Activated CD8-positive, alpha-beta memory T cell treated with anti-CD3 and anti-CD28 coated beads for 24 hours (primary cell): ENCODE measurements at regions not wholly inside any gene's neighbourhood (a gene's known extent, or its start where the extent isn't known, plus 50 kb on each side); places are given as distances from the start of the nearest gene placed in this dataset.
"Not testable (repeated sequence)": the region's sequence is repeated elsewhere in the genome, so short reads cannot be mapped to it uniquely, and the experiment has no call there.

Experiments
- DNase-seq: peaks from one replicate; pipeline ENCODE4 v3.0.0-alpha.2; 2020

GRCh38 chr13:109702030-109702597, 84.3 kb downstream of the IRS2 start:
- DNase-seq, result not testable (repeated sequence)

- no peak for DNase-seq
These were observed 86.2 kb downstream of the IRS2 start for GRCh38 chr13:109700176-109700575.

GRCh38 chr13:109699628-109700071, 86.7 kb downstream of the IRS2 start:
- no peak for DNase-seq

- DNase-seq, result no peak
These were observed 87.6 kb downstream of the IRS2 start for GRCh38 chr13:109698779-109699178.

- no peak for DNase-seq
These were observed 88.4 kb downstream of the IRS2 start for GRCh38 chr13:109697936-109698335.

- DNase-seq, result no peak
These were observed 90.8 kb downstream of the IRS2 start for GRCh38 chr13:109695402-109696190.

- DNase-seq, result no peak
These were observed 91.4 kb downstream of the IRS2 start for GRCh38 chr13:109694972-109695371.

- DNase-seq, result no peak
These were observed 93.2 kb downstream of the IRS2 start for GRCh38 chr13:109693213-109693612.

GRCh38 chr13:109691689-109692088, 94.7 kb downstream of the IRS2 start:
- no peak for DNase-seq

GRCh38 chr13:109687559-109688448, 98.6 kb downstream of the IRS2 start:
- no peak for DNase-seq

- no peak for DNase-seq
These were observed 101.2 kb downstream of the IRS2 start for GRCh38 chr13:109685203-109685602.

GRCh38 chr13:109684824-109685202, 101.6 kb downstream of the IRS2 start:
- no peak for DNase-seq

GRCh38 chr13:109684084-109684823, 102.1 kb downstream of the IRS2 start:
- DNase-seq, result no peak

GRCh38 chr13:109682534-109683244, 103.7 kb downstream of the IRS2 start:
- no peak for DNase-seq

GRCh38 chr13:109680930-109681329, 105.5 kb downstream of the IRS2 start:
- DNase-seq, result no peak

- DNase-seq, result no peak
These were observed 106.1 kb downstream of the IRS2 start for GRCh38 chr13:109680288-109680687.

GRCh38 chr13:109678459-109678858, 107.9 kb downstream of the IRS2 start:
- no peak for DNase-seq

- DNase-seq, result no peak
These were observed 109.2 kb downstream of the IRS2 start for GRCh38 chr13:109677206-109677605.

- DNase-seq, result no peak
These were observed 112.9 kb downstream of the IRS2 start for GRCh38 chr13:109673477-109673876.

- no peak for DNase-seq
These were observed 113.8 kb downstream of the IRS2 start for GRCh38 chr13:109672545-109672944.

- DNase-seq, result no peak
These were observed 114.5 kb downstream of the IRS2 start for GRCh38 chr13:109671919-109672318.

- DNase-seq, result no peak
These were observed 115.6 kb downstream of the IRS2 start for GRCh38 chr13:109670776-109671175.
